Astrocyte (in vitro differentiated cells and primary cell): ENCODE measurements at regions not wholly inside any gene's neighbourhood (a gene's known extent, or its start where the extent isn't known, plus 50 kb on each side); places are given as distances from the start of the nearest gene placed in this dataset.

ENCODE experiments used
- DNase-seq: peaks from one replicate; pipeline ENCODE4 v3.0.0-alpha.2; 2010; ENCODE audit warnings: low read depth
- FAIRE-seq: peaks from 2 replicates; lab custom pipeline; 2011; peaks lifted over from hg19 to GRCh38; lab: Jason Lieb, UNC
- H2AFZ ChIP-seq: 2 replicates; pipeline ENCODE4 v1.6.0; 2012; ENCODE audit warnings: low read depth, low read length, inconsistent platforms
- H3K27ac ChIP-seq: 2 replicates; pipeline ENCODE4 v1.5.1; 2011; ENCODE audit warnings: low read depth, low read length, inconsistent platforms
- H3K27me3 ChIP-seq: 2 replicates; pipeline ENCODE4 v1.6.0; 2011; ENCODE audit warnings: low read length, inconsistent platforms; ENCODE audit not compliant: insufficient read depth
- H3K36me3 ChIP-seq: 2 replicates; pipeline ENCODE4 v1.5.1; 2011; ENCODE audit warnings: low read length, inconsistent platforms; ENCODE audit not compliant: insufficient read depth
- H3K4me1 ChIP-seq: 2 replicates; pipeline ENCODE4 v1.5.1; 2011; ENCODE audit warnings: low read length, inconsistent platforms; ENCODE audit not compliant: insufficient read depth
- H3K4me2 ChIP-seq: 2 replicates; pipeline ENCODE4 v1.6.0; 2012; ENCODE audit warnings: low read length, inconsistent platforms
- H3K4me3 ChIP-seq: 2 replicates; pipeline ENCODE4 v1.5.1; 2011; ENCODE audit warnings: low read depth, mild to moderate bottlenecking, low read length, inconsistent platforms; ENCODE audit not compliant: insufficient read depth
- H3K79me2 ChIP-seq: 2 replicates; pipeline ENCODE4 v1.6.0; 2012; ENCODE audit warnings: mild to moderate bottlenecking, low read length, inconsistent platforms; ENCODE audit not compliant: insufficient read depth
- H3K9ac ChIP-seq: 2 replicates; pipeline ENCODE4 v1.6.0; 2012; ENCODE audit warnings: mild to moderate bottlenecking, low read length, inconsistent platforms
- H3K9me3 ChIP-seq: 2 replicates; pipeline ENCODE4 v1.5.1; 2012; ENCODE audit warnings: low read depth, mild to moderate bottlenecking, low read length, inconsistent platforms; ENCODE audit not compliant: insufficient read depth
- H4K20me1 ChIP-seq: 2 replicates; pipeline ENCODE4 v1.6.0; 2012; ENCODE audit warnings: low read length, inconsistent platforms; ENCODE audit not compliant: insufficient read depth
- H3K27ac Mint-ChIP-seq: one replicate; pipeline ENCODE4 v1.8.0; 2021; ENCODE audit warnings: mild to moderate bottlenecking, mixed read lengths; ENCODE audit not compliant: unreplicated experiment
- H3K27me3 Mint-ChIP-seq: one replicate; pipeline ENCODE4 v1.8.0; 2021; ENCODE audit warnings: low read depth, mixed read lengths; ENCODE audit not compliant: unreplicated experiment
- H3K36me3 Mint-ChIP-seq: one replicate; pipeline ENCODE4 v1.8.0; 2021; ENCODE audit warnings: low read depth, mixed read lengths; ENCODE audit not compliant: unreplicated experiment
- H3K4me1 Mint-ChIP-seq: one replicate; pipeline ENCODE4 v1.8.0; 2021; ENCODE audit warnings: low read depth, mixed read lengths; ENCODE audit not compliant: unreplicated experiment
- H3K4me3 Mint-ChIP-seq: one replicate; pipeline ENCODE4 v1.8.0; 2021; ENCODE audit warnings: mild to moderate bottlenecking, moderate library complexity, mixed read lengths; ENCODE audit not compliant: unreplicated experiment
- H3K9me3 Mint-ChIP-seq: one replicate; pipeline ENCODE4 v1.8.0; 2021; ENCODE audit warnings: mild to moderate bottlenecking, mixed read lengths; ENCODE audit not compliant: unreplicated experiment
- EZH2 ChIP-seq: IDR thresholded peaks from 2 replicates; pipeline ENCODE4 v1.6.1; 2012; ENCODE audit warnings: mild to moderate bottlenecking, low read length, inconsistent platforms; ENCODE audit not compliant: insufficient read depth
- TF ChIP-seq, protein P1 (sequence below): IDR thresholded peaks from 2 replicates; pipeline ENCODE4 v1.5.1; 2011; ENCODE audit warnings: low read depth, mild to moderate bottlenecking, inconsistent platforms, low read length, moderate library complexity; ENCODE audit not compliant: insufficient read depth

GRCh38 chr12:125775507-125775906 is 710.3 kb downstream of the AACS start:
- Mint-ChIP-seq H3K4me3 (no peak overlapping the region), H3K27me3 (no peaks in the 10 kb centered on the region), H3K4me1 (no peaks in the 10 kb centered on the region), H3K27ac (no peak overlapping the region), H3K36me3 (no peaks in the 10 kb centered on the region), H3K9me3 (no peaks in the 10 kb centered on the region)
- FAIRE-seq = no peak
- no peak for DNase-seq
- Histone ChIP-seq H3K4me3 (no peak overlapping the region), H3K79me2 (no peaks in the 10 kb centered on the region), H3K36me3 (no peaks in the 10 kb centered on the region), H3K27me3 (no peaks in the 10 kb centered on the region), H3K4me1 (no peaks in the 10 kb centered on the region), H3K9ac (no peak overlapping the region), H3K4me2 (no peak overlapping the region), H3K27ac (no peak overlapping the region), H4K20me1 (no peaks in the 10 kb centered on the region), H2AFZ (no peak overlapping the region), H3K9me3 (no peaks in the 10 kb centered on the region)
- TF ChIP-seq, protein P1, sequence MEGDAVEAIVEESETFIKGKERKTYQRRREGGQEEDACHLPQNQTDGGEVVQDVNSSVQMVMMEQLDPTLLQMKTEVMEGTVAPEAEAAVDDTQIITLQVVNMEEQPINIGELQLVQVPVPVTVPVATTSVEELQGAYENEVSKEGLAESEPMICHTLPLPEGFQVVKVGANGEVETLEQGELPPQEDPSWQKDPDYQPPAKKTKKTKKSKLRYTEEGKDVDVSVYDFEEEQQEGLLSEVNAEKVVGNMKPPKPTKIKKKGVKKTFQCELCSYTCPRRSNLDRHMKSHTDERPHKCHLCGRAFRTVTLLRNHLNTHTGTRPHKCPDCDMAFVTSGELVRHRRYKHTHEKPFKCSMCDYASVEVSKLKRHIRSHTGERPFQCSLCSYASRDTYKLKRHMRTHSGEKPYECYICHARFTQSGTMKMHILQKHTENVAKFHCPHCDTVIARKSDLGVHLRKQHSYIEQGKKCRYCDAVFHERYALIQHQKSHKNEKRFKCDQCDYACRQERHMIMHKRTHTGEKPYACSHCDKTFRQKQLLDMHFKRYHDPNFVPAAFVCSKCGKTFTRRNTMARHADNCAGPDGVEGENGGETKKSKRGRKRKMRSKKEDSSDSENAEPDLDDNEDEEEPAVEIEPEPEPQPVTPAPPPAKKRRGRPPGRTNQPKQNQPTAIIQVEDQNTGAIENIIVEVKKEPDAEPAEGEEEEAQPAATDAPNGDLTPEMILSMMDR = no peak

- Mint-ChIP-seq H3K27ac (no peak overlapping the region), H3K9me3 (no peaks in the 10 kb centered on the region), H3K36me3 (no peaks in the 10 kb centered on the region), H3K4me1 (no peaks in the 10 kb centered on the region), H3K27me3 (no peaks in the 10 kb centered on the region), H3K4me3 (no peak overlapping the region)
- no peak for TF ChIP-seq EZH2
- TF ChIP-seq, protein P1 = no peak
- no peak overlapping the region for H3K27ac ChIP-seq
- no peaks in the 10 kb centered on the region for H3K27me3 ChIP-seq
- no peaks in the 10 kb centered on the region for H3K36me3 ChIP-seq
- no peak overlapping the region for H3K4me3 ChIP-seq
- no peak overlapping the region for H2AFZ ChIP-seq
- H3K4me1 ChIP-seq = no peaks in the 10 kb centered on the region
- H4K20me1 ChIP-seq = no peaks in the 10 kb centered on the region
- H3K4me2 ChIP-seq = no peak overlapping the region
- no peak overlapping the region for H3K9ac ChIP-seq
- no peaks in the 10 kb centered on the region for H3K79me2 ChIP-seq
- no peak for DNase-seq
- H3K9me3 ChIP-seq = no peaks in the 10 kb centered on the region
- FAIRE-seq = no peak
Measured at GRCh38 chr12:125776212-125776611, 711.0 kb downstream of the AACS start.

- H3K27me3 ChIP-seq = no peaks in the 10 kb centered on the region
- no peak overlapping the region for H3K4me3 Mint-ChIP-seq
- DNase-seq (peak; percentile 47), FAIRE-seq (no peak)
- no peaks in the 10 kb centered on the region for H3K4me1 ChIP-seq
- no peak overlapping the region for H3K4me2 ChIP-seq
- H3K36me3 ChIP-seq = no peaks in the 10 kb centered on the region
- TF ChIP-seq EZH2 = no peak
- TF ChIP-seq, protein P1 = no peak
- no peak overlapping the region for H2AFZ ChIP-seq
- no peaks in the 10 kb centered on the region for H3K4me1 Mint-ChIP-seq
- H3K4me3 ChIP-seq = no peak overlapping the region
- H3K9me3 Mint-ChIP-seq = peaks cover 8% of the 10 kb centered on the region
- no peaks in the 10 kb centered on the region for H3K79me2 ChIP-seq
- no peaks in the 10 kb centered on the region for H3K36me3 Mint-ChIP-seq
- H3K9me3 ChIP-seq = peaks cover 8% of the 10 kb centered on the region
- no peaks in the 10 kb centered on the region for H4K20me1 ChIP-seq
- no peak overlapping the region for H3K9ac ChIP-seq
- no peaks in the 10 kb centered on the region for H3K27me3 Mint-ChIP-seq
- H3K27ac Mint-ChIP-seq = no peak overlapping the region
- H3K27ac ChIP-seq = no peak overlapping the region
Measured at GRCh38 chr12:125786143-125786542, 720.9 kb downstream of the AACS start.
